Epithelial cell of esophagus (primary cell): ENCODE measurements at regions not wholly inside any gene's neighbourhood (a gene's known extent, or its start where the extent isn't known, plus 50 kb on each side); places are given as distances from the start of the nearest gene placed in this dataset.

Experiments used
- DNase-seq: peaks from one replicate; pipeline ENCODE4 v3.0.0; 2010; ENCODE audit warnings: low read depth
- H3K4me3 ChIP-seq: 2 replicates; pipeline ENCODE4 v1.5.1; 2011; ENCODE audit warnings: mild to moderate bottlenecking, low read length, control low read depth
- TF ChIP-seq, protein P1 (sequence below): IDR thresholded peaks from 2 replicates; pipeline ENCODE4 v1.5.1; 2011; ENCODE audit warnings: low read depth, mild to moderate bottlenecking, low read length, control low read depth, inconsistent platforms; ENCODE audit not compliant: insufficient read depth; ENCODE audit errors: missing control alignments

DNA sequence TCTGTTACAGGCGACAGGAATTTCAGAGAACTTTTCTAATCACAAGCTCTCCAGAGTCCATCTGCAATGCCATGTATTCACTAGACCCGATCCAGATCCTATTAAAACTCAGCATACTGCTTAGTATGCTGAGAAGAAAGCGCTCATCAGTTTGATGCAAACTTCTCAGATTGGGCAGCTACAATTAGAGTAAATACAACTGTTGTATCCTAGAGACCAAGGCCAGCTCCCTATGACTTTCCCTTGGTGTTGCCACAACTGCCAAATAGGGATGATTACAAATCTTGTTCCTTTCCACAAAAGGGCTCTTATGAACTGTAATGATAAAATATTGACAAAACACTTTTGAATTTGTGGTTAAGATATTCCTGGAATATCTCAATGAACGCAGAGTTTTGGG is 191.2 kb downstream of the SPRY2 start:
- no peak for DNase-seq
- H3K4me3 ChIP-seq = no peak overlapping the region
- TF ChIP-seq, protein P1, sequence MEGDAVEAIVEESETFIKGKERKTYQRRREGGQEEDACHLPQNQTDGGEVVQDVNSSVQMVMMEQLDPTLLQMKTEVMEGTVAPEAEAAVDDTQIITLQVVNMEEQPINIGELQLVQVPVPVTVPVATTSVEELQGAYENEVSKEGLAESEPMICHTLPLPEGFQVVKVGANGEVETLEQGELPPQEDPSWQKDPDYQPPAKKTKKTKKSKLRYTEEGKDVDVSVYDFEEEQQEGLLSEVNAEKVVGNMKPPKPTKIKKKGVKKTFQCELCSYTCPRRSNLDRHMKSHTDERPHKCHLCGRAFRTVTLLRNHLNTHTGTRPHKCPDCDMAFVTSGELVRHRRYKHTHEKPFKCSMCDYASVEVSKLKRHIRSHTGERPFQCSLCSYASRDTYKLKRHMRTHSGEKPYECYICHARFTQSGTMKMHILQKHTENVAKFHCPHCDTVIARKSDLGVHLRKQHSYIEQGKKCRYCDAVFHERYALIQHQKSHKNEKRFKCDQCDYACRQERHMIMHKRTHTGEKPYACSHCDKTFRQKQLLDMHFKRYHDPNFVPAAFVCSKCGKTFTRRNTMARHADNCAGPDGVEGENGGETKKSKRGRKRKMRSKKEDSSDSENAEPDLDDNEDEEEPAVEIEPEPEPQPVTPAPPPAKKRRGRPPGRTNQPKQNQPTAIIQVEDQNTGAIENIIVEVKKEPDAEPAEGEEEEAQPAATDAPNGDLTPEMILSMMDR = no peak

DNA sequence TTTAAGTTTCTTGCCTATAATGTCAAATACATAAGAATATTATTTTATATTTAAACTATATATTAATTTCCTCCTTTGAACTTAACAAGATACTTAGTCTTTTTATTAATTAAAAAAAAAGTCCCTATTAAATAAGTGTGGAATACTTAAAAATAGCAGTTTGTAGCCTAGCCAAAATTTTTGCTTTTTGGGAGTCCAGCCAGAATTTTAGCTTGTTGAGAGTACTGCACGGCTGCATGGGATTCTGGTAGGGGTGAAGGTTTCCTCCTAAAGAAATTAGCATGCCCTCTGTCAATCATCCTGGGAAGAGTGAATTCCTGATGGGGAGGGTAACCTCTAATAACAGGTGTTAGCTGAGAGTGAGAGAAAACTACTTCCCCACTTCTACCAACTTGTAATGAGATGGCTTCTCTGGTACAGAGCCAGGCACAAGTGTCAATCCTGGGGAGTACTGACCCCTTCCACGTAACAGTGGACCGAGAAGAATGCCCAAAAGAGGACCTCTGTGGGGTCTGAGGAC is 195.7 kb downstream of the SPRY2 start:
- TF ChIP-seq, protein P1 = no peak
- no peak overlapping the region for H3K4me3 ChIP-seq
- DNase-seq = no peak

DNA sequence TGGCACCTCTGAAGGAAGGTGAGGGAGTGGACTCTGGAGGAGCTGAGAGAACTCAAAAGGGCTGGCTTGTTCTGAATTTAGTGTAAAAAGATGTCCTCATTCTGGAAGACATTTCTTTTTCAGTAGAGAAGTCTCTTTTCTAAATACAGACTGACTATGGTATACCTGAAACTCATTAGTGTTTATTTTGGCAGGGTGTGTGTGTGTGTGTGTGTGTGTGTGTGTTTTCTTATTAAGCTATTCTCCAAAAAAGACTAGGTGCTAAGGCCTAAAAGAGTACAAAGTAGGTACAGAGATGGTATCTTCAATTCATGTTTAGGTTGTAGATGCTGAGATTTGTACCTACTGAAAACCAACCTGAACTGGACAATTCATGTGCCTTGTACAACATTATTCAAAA is 196.4 kb downstream of the SPRY2 start:
- no peak overlapping the region for H3K4me3 ChIP-seq
- TF ChIP-seq, protein P1 = no peak
- no peak for DNase-seq

DNA sequence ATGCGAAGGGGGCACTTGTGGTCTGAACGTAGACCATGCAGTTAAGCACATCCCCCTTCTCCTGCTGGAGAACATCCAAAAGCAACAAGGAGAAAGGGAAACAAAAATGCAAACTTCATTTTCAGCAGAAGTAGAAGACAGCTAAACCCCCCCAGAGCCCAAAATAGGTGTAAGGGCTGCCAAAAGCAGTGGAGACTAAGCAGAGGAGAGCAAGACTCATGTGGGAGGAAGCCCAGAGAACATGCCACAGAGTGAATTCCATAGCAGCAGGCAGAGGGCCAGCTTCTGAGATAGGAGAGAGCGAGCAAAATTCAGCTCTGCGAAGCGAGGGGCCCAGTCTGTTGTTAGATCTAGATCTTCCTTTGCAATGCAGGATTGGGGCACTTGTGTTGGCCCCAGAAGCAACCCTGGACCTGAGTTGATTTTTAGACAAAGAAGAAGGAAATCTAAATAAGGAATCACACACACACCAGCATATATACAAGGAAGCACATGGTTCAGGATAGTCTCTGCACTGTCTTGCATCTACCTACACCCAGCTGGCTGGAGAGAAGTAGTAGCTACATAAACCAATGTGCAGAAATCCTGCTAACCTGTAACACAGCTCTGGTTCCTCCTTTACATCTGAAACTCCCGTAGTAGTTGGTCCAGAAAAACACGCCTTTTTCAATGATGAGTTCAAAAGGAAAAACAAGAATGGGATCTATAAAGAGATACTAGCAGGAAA is 199.6 kb downstream of the SPRY2 start:
- TF ChIP-seq, protein P1 = no peak
- no peak for DNase-seq
- no peak overlapping the region for H3K4me3 ChIP-seq

DNA sequence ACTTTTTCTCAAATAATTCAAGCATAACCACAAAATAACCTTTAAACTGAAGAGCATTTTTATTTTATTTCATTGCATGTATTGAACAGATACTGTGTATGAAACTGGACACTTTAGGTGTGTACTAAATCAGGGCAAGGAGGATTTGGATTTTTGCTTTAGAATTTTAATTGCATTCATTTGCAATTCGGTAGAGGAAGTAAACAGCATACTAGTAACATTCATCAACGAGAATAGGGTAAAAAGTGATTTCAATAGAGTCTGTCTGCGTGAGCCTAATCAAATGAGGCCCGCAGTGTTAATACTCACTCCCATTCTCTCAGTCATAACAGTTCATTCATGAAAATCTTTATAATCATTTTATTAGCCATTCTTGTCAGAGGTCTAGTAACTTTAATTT is 200.2 kb downstream of the SPRY2 start:
- H3K4me3 ChIP-seq = no peak overlapping the region
- TF ChIP-seq, protein P1 = no peak

DNA sequence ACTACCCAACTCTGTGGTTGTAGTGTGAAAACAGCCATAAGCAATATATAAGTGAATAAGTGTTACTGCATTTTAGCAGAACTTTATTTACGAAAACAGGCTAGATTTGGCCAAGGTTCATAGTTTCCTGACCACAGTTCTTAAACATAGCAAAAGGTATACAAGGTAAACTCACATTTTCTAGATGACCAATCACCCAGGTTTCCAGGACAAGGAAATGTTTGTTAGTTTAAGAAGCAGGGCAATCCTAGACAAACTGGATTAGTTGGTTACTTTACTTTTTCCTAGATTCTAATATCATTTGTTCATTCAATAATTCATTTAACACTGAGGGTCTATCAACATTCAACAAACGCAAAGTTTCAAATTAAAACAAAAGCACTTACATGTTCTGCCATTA is 201.7 kb downstream of the SPRY2 start:
- H3K4me3 ChIP-seq = no peak overlapping the region
- TF ChIP-seq, protein P1 = no peak
- no peak for DNase-seq

More for the DNA sequence above, 200.2 kb downstream of the SPRY2 start:
- DNase-seq = no peak

DNA sequence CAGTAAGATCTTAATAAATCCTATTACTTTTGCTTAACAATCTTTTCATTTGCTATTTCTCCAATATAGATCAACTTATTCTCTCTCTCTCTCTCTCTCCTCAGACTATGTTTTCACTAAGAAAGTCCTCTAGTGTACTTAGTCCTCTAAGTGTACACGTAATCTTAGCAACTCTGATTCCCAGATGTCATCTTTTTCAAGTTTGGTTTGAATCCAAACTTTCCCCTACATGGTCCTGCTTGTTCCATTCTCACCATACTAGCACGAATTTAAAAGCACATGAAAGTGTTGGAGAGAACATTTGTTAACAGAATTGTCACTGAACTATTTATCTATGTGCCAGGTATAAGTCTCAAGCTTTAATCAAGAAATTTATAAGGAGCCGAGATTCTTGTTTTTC is 202.9 kb downstream of the SPRY2 start:
- no peak for DNase-seq
- no peak overlapping the region for H3K4me3 ChIP-seq
- TF ChIP-seq, protein P1 = no peak
